ENCODE measurements at regions not wholly inside any gene's neighbourhood (a gene's known extent, or its start where the extent isn't known, plus 50 kb on each side); places are given as distances from the start of the nearest gene placed in this dataset.

DNA sequence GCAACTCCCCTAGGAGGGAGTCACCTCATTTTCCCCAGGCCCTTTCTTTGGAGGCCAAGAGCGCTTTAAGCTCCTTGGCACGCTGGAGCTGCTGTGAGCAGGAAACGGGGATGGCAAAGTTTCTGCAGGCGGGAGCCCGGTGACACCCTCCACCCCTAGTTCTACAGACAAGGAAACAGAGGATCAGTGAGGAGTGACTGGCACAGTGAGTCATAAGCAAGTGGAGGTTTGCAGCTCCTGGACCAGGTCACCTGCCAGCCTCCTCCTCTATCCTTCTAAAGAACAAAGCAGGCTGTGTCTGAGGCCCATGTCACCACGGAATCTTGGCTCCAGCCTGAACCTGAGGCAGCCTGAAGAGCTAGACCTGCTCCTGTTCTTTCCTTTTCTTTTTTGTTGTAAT is 141.9 kb downstream of the TMEM132E start:
- no peaks in the 10 kb centered on the region for H3K9me3 ChIP-seq (ENCODE audit: low read depth, low read length, poor library complexity, severe bottlenecking)
- no TSS peak for BruUV-seq (replicated peaks)
- no peaks in the 10 kb centered on the region for H3K36me3 ChIP-seq (ENCODE audit: insufficient read depth, low read length, poor library complexity, severe bottlenecking)
- no peaks in the 10 kb centered on the region for H3K27me3 ChIP-seq (replicated peaks; ENCODE audit: insufficient read depth, low read depth, low read length, poor library complexity)
- intact Hi-C loops (cut with micrococcal nuclease; ENCODE audit: unreplicated experiment) = no loop called here
- DNase-seq (ENCODE audit: low spot score) = no peak
- TF ChIP-seq EZH2 (IDR thresholded peaks at IDR 0.05; ENCODE audit: borderline replicate concordance, low read depth, low read length, poor library complexity, severe bottlenecking) = no peak
- TF ChIP-seq, protein P1, sequence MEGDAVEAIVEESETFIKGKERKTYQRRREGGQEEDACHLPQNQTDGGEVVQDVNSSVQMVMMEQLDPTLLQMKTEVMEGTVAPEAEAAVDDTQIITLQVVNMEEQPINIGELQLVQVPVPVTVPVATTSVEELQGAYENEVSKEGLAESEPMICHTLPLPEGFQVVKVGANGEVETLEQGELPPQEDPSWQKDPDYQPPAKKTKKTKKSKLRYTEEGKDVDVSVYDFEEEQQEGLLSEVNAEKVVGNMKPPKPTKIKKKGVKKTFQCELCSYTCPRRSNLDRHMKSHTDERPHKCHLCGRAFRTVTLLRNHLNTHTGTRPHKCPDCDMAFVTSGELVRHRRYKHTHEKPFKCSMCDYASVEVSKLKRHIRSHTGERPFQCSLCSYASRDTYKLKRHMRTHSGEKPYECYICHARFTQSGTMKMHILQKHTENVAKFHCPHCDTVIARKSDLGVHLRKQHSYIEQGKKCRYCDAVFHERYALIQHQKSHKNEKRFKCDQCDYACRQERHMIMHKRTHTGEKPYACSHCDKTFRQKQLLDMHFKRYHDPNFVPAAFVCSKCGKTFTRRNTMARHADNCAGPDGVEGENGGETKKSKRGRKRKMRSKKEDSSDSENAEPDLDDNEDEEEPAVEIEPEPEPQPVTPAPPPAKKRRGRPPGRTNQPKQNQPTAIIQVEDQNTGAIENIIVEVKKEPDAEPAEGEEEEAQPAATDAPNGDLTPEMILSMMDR (conservative IDR thresholded peaks at IDR 0.05; ENCODE audit: low read depth, low read length) = no peak
- H3K4me3 ChIP-seq (ENCODE audit: low read depth, low read length, poor library complexity, severe bottlenecking) = no peak overlapping the region
- H3K4me1 ChIP-seq (ENCODE audit: insufficient read depth, low read length, poor library complexity, severe bottlenecking) = no peaks in the 10 kb centered on the region
- POLR2A ChIA-PET (ENCODE audit: low non-redundant PET) = no interaction called here
- CTCF ChIA-PET = no interaction called here
- H3K27ac ChIP-seq (ENCODE audit: low read depth, low read length, poor library complexity, severe bottlenecking) = no peak overlapping the region

DNA sequence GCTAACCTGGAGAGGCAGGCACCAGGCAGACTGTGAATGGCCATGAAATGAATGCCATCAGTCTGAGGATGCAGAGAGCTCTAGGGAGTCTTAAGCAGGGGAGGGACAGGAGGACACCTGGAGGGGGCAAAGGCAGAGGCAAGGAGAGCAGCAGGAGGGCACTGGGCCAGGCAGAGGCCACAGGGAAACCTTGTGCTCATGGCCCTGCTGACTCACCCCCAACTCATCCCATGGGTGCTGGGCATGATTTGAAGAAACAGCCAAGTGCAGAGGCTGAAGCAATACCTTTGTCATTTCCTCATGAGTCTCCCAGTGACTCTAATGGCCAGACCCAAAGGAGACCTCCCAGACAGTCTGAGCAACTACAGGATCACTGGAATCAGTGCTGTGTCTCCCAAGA is 141.4 kb downstream of the TMEM132E start:
- CTCF ChIA-PET = no interaction called here
- POLR2A ChIA-PET (ENCODE audit: low non-redundant PET) = no interaction called here

DNA sequence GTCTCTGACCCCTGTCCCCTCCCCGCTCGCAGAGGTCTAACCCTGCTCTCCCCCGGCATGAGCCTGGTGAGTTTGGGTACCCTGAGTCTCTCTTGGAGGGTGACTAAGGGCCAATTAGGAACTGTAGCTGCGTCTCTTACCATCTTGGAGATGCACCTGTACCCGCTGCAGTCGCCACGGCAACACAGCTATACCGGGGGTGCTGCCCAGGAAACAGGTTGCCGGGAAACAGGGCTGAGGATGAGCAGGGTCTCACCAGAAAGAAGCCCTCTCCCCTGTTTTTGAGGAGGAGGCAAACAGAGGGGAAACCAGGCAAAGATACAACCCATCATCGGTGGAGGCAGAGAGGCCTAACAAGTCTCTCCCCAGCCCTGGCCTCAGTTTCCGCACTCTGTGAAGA is 140.2 kb downstream of the TMEM132E start:
- H3K4me3 ChIP-seq (ENCODE audit: low read depth, low read length, poor library complexity, severe bottlenecking) = no peak overlapping the region
- ChIA-PET POLR2A (ENCODE audit: low non-redundant PET) (no interaction called here), CTCF (no interaction called here)
- TF ChIP-seq EZH2 (IDR thresholded peaks at IDR 0.05; ENCODE audit: borderline replicate concordance, low read depth, low read length, poor library complexity, severe bottlenecking) = no peak
- H3K27ac ChIP-seq (ENCODE audit: low read depth, low read length, poor library complexity, severe bottlenecking) = no peak overlapping the region
- no peaks in the 10 kb centered on the region for H3K4me1 ChIP-seq (ENCODE audit: insufficient read depth, low read length, poor library complexity, severe bottlenecking)
- no TSS peak for BruUV-seq (replicated peaks)
- H3K36me3 ChIP-seq (ENCODE audit: insufficient read depth, low read length, poor library complexity, severe bottlenecking) = no peaks in the 10 kb centered on the region
- H3K9me3 ChIP-seq (ENCODE audit: low read depth, low read length, poor library complexity, severe bottlenecking) = no peaks in the 10 kb centered on the region
- no peak for DNase-seq (ENCODE audit: low spot score)
- H3K27me3 ChIP-seq (replicated peaks; ENCODE audit: insufficient read depth, low read depth, low read length, poor library complexity) = no peaks in the 10 kb centered on the region
- intact Hi-C loops (cut with micrococcal nuclease; ENCODE audit: unreplicated experiment) = no loop called here

More for the DNA sequence above, 141.4 kb downstream of the TMEM132E start:
- Histone ChIP-seq H3K9me3 (ENCODE audit: low read depth, low read length, poor library complexity, severe bottlenecking) (no peaks in the 10 kb centered on the region), H3K27ac (ENCODE audit: low read depth, low read length, poor library complexity, severe bottlenecking) (no peak overlapping the region), H3K27me3 (replicated peaks; ENCODE audit: insufficient read depth, low read depth, low read length, poor library complexity) (no peaks in the 10 kb centered on the region), H3K4me3 (ENCODE audit: low read depth, low read length, poor library complexity, severe bottlenecking) (no peak overlapping the region), H3K36me3 (ENCODE audit: insufficient read depth, low read length, poor library complexity, severe bottlenecking) (no peaks in the 10 kb centered on the region), H3K4me1 (ENCODE audit: insufficient read depth, low read length, poor library complexity, severe bottlenecking) (no peaks in the 10 kb centered on the region)
- no peak for TF ChIP-seq EZH2 (IDR thresholded peaks at IDR 0.05; ENCODE audit: borderline replicate concordance, low read depth, low read length, poor library complexity, severe bottlenecking)
- TF ChIP-seq, protein P1 (conservative IDR thresholded peaks at IDR 0.05; ENCODE audit: low read depth, low read length) = no peak
- no TSS peak for BruUV-seq (replicated peaks)
- intact Hi-C loops (cut with micrococcal nuclease; ENCODE audit: unreplicated experiment) = no loop called here
- DNase-seq (ENCODE audit: low spot score) = no peak

DNA sequence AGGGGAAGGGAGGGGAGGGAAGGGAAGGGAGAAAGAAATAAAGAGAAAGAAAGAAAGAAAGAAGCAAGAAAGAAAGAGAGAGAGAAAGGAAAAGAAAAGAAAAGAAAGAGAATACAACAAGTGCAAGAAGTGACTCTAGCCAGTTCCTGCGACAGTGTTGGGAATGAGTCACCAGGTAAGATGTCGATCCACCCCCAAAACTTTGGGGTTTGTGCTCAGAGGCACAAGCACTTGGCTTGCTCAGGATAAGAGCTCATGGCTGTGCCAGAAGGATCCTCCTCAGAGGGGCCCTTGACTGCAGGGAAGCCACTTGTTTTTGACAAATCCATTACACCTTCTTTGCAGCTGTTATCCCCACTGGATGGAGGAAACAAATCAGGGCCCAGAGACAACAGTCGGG is 137.7 kb downstream of the TMEM132E start:
- ChIA-PET POLR2A (ENCODE audit: low non-redundant PET) (no interaction called here), CTCF (no interaction called here)
- H3K27ac ChIP-seq (ENCODE audit: low read depth, low read length, poor library complexity, severe bottlenecking) = no peak overlapping the region
- no peaks in the 10 kb centered on the region for H3K9me3 ChIP-seq (ENCODE audit: low read depth, low read length, poor library complexity, severe bottlenecking)
- intact Hi-C loops (cut with micrococcal nuclease; ENCODE audit: unreplicated experiment) = no loop called here
- H3K27me3 ChIP-seq (replicated peaks; ENCODE audit: insufficient read depth, low read depth, low read length, poor library complexity) = no peaks in the 10 kb centered on the region
- no peaks in the 10 kb centered on the region for H3K36me3 ChIP-seq (ENCODE audit: insufficient read depth, low read length, poor library complexity, severe bottlenecking)
- H3K4me3 ChIP-seq (ENCODE audit: low read depth, low read length, poor library complexity, severe bottlenecking) = no peak overlapping the region
- BruUV-seq (replicated peaks) = no TSS peak
- no peak for DNase-seq (ENCODE audit: low spot score)
- H3K4me1 ChIP-seq (ENCODE audit: insufficient read depth, low read length, poor library complexity, severe bottlenecking) = no peaks in the 10 kb centered on the region
- TF ChIP-seq EZH2 (IDR thresholded peaks at IDR 0.05; ENCODE audit: borderline replicate concordance, low read depth, low read length, poor library complexity, severe bottlenecking) = no peak
- TF ChIP-seq, protein P1 (conservative IDR thresholded peaks at IDR 0.05; ENCODE audit: low read depth, low read length) = no peak

All from A673 (cell line).